HG02763 (cell line): ENCODE measurements at regions not wholly inside any gene's neighbourhood (a gene's known extent, or its start where the extent isn't known, plus 50 kb on each side); places are given as distances from the start of the nearest gene placed in this dataset.

ENCODE experiments used
- ATAC-seq: cut with Tn5 transposase; IDR thresholded peaks from one replicate; pipeline ENCODE4 v1.9.1; 2021; ENCODE audit warnings: mild to moderate bottlenecking, moderate library complexity; ENCODE audit not compliant: unreplicated experiment

- ATAC-seq = peak; percentile 46
Measured at GRCh38 chr2:161090411-161090810, 69.8 kb upstream of the TANK start.

- ATAC-seq = no peak
Measured at GRCh38 chr2:161095314-161095713, 64.9 kb upstream of the TANK start.

- ATAC-seq = no peak
Measured at GRCh38 chr2:161096336-161096735, 63.9 kb upstream of the TANK start.

- no peak for ATAC-seq
Measured at GRCh38 chr2:161097157-161097556, 63.1 kb upstream of the TANK start.

GRCh38 chr2:161100211-161100895 is 59.9 kb upstream of the TANK start:
- ATAC-seq = no peak

- no peak for ATAC-seq
Measured at GRCh38 chr2:161101406-161101805, 58.8 kb upstream of the TANK start.

- no peak for ATAC-seq
Measured at GRCh38 chr2:161102770-161103450, 57.3 kb upstream of the TANK start.

GRCh38 chr2:161103451-161103831 is 56.8 kb upstream of the TANK start:
- no peak for ATAC-seq

GRCh38 chr2:161104054-161104553 is 56.1 kb upstream of the TANK start:
- peak; percentile 83 for ATAC-seq

- ATAC-seq = no peak
Measured at GRCh38 chr2:161107265-161107664, 53.0 kb upstream of the TANK start.
